Body of pancreas (tissue), 4 donors: ENCODE measurements at regions not wholly inside any gene's neighbourhood (a gene's known extent, or its start where the extent isn't known, plus 50 kb on each side); places are given as distances from the start of the nearest gene placed in this dataset.
A peak's percentile ranks its signal among the peaks of the same experiment; 100 is the strongest.

Experiments used
- ATAC-seq: fragments of 150-250 bp; one replicate; pipeline ENCODE4 v1.9.1; 2016
- DNase-seq, 4 donors: peaks; one replicate each; pipeline ENCODE4 v3.0.0-alpha.2; 2019
- H3K27ac ChIP-seq, 4 donors: fragments of 200-600 bp; sonication (generic); 1 replicate in 3 of 4; 2 replicates in 1 of 4; pipeline versions ENCODE4 v1.5.1 to v1.6.1; 2016 to 2019; ENCODE audit warnings: mild to moderate bottlenecking in 1 of 4, mixed read lengths in 1 of 4, moderate library complexity in 1 of 4
- H3K27me3 ChIP-seq, 2 donors: fragments of 200-600 bp; sonication (generic); one replicate each; pipeline ENCODE4 v1.6.0; 2016; ENCODE audit warnings: mild to moderate bottlenecking in 1 of 2
- H3K36me3 ChIP-seq, 2 donors: fragments of 200-600 bp; sonication (generic); replicated peaks in 1 of 2; 2 replicates each; pipeline ENCODE4 v1.5.1; 2016; ENCODE audit warnings: low read depth in 2 of 2; ENCODE audit not compliant: insufficient read depth in 1 of 2
- H3K4me1 ChIP-seq: fragments of 200-600 bp; sonication (generic); one replicate; pipeline ENCODE4 v1.6.0; 2016
- H3K4me3 ChIP-seq, 2 donors: fragments of 200-600 bp; sonication (generic); 1 replicate in 1 of 2; 2 replicates in 1 of 2; pipeline ENCODE4 v1.5.1; 2016 to 2019
- H3K9me3 ChIP-seq, 3 donors: fragments of 200-600 bp; sonication (generic); 1 replicate in 2 of 3; 2 replicates in 1 of 3; pipeline ENCODE4 v1.5.1; 2016
- POLR2A ChIP-seq, 3 donors: fragments of 450-650 bp; IDR thresholded peaks; one replicate each; pipeline ENCODE4 v1.6.1; 2016; ENCODE audit warnings: antibody characterized with exemption in 3 of 3, mild to moderate bottlenecking in 2 of 3
- WGBS, 2 donors: methylation state at CpG; one replicate each; pipeline ENCODE4 v1.1.5; 2017; 5-methylcytosine and 5-hydroxymethylcytosine counted together
- intact Hi-C: fragments of 100-400 bp; cut with DNase I; formaldehyde crosslinking; loops from one replicate; pipeline ENCODE4 v1.15.1; 2023
- TF ChIP-seq, protein P1 (sequence below), 7 experiments: fragments of 450-650 bp in 4 of 7; fragments of 200-600 bp in 3 of 7; sonication (generic) in 3 of 7; IDR thresholded peaks; one replicate each; pipeline ENCODE4 v1.5.1; 2016 to 2019; ENCODE audit warnings: antibody characterized with exemption in 7 of 7

DNA sequence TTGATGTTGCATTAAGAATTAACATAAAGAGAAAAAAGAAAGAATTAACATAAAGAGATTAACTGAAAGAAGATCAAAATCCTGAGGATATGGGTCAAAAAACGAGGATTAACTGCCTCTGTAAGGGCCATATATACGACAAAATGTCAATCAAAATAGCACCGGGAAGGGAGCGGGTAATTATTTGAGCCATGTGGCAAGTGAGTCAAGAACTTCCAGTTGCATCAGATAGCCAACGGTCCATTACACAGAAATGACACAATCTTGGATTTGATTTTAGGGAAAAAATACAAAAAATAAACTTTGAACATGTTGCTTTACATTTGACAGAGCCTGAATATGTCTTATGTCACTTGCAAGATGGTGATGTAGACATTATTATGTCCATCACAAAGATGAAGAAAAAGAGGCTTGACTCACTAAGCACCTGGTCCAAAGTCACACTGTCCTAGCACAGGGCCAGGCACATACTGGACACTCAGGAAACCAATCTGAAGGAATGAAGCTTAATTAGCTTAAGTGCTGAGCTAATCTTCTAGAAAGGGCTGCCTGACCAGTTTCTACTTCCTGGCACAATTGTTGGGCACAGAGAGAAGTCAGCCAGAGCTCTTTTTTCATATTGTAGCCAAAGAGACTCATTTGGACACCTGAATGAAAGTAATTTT, 273.2 kb upstream of the PAPPA start:
- no peaks in the 10 kb centered on the region for H3K36me3 ChIP-seq
- WGBS, 2 donors = 53 to 59% methylated on average over 5 of the region's 5 CpGs
- ATAC-seq (no peak), DNase-seq (no peak)
- no peak for TF ChIP-seq POLR2A (IDR thresholded peaks at IDR 0.05)
- TF ChIP-seq, protein P1, sequence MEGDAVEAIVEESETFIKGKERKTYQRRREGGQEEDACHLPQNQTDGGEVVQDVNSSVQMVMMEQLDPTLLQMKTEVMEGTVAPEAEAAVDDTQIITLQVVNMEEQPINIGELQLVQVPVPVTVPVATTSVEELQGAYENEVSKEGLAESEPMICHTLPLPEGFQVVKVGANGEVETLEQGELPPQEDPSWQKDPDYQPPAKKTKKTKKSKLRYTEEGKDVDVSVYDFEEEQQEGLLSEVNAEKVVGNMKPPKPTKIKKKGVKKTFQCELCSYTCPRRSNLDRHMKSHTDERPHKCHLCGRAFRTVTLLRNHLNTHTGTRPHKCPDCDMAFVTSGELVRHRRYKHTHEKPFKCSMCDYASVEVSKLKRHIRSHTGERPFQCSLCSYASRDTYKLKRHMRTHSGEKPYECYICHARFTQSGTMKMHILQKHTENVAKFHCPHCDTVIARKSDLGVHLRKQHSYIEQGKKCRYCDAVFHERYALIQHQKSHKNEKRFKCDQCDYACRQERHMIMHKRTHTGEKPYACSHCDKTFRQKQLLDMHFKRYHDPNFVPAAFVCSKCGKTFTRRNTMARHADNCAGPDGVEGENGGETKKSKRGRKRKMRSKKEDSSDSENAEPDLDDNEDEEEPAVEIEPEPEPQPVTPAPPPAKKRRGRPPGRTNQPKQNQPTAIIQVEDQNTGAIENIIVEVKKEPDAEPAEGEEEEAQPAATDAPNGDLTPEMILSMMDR (IDR thresholded peaks at IDR 0.05) = no peak
- H3K9me3 ChIP-seq = no peaks in the 10 kb centered on the region
- no peak overlapping the region for H3K4me3 ChIP-seq
- no peaks in the 10 kb centered on the region for H3K27me3 ChIP-seq
- no peaks in the 10 kb centered on the region for H3K4me1 ChIP-seq
- H3K27ac ChIP-seq = no peak overlapping the region
- intact Hi-C loops = no loop called here

DNA sequence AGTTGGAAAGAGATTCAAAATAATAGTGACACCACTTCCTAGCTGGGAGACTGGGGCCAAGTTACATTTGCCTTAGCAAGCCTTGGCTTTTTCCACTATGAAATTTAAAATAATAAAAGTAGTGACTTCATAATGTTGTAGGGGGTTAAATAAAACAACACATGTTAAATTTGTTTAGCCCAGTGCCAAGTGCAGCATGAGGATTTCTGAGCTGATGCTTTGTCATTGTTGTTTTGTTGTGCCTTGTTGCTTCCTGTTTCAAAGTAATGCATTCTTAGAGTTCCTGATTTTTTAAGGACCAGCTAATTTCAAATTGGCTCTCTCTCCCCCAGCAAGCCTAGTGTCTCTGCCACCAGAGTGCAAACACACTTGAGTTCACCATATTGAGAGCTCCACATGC, 270.7 kb upstream of the PAPPA start:
- no peaks in the 10 kb centered on the region for H3K9me3 ChIP-seq
- TF ChIP-seq, protein P1 (IDR thresholded peaks at IDR 0.05) = no peak
- TF ChIP-seq POLR2A (IDR thresholded peaks at IDR 0.05) = no peak
- H3K4me3 ChIP-seq = no peak overlapping the region
- no peaks in the 10 kb centered on the region for H3K36me3 ChIP-seq
- intact Hi-C loops = no loop called here
- ATAC-seq = no peak
- no peak for DNase-seq
- no peak overlapping the region for H3K27ac ChIP-seq
- H3K27me3 ChIP-seq = no peaks in the 10 kb centered on the region
- H3K4me1 ChIP-seq = no peaks in the 10 kb centered on the region

DNA sequence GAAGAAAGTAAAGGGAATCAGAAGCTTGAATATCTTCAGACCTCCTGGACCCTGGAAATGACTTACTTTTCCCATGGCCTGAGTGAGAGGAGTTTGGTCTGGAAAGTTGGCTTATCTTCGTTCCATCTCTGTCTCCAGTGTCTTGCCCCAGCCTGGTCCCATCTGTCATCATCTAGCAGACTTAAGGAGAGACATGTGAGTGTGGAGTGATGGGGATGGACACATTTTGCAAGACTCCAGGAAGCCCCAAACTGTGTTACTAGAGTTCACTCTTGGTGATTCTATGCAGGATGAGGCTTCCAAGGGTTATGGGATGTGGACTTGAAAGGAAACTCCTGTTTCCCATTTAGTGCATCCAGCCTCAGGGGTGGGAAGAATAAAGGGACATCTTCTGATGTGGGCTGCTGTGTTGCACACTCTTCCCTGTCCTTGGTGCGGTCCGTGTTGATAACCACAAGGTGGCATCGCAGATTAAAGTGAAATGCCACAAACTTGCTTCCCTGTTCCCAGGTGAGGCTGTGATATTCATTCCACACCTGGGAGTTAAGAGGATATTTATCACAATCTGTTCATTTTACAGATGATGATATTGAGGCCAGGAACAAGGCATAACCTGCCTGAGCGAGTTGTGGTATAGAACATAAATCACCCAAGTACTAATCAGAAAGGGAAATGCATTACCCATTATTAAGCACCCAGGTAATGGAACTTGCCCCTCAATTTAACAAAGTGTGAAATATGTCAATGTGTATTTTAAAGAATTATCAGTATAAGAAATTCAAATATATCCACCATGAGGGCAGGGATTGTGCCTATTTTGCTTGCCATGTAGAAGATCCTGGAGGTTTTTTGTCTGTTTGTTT, 269.9 kb upstream of the PAPPA start:
- TF ChIP-seq POLR2A (IDR thresholded peaks at IDR 0.05) = no peak
- TF ChIP-seq, protein P1 (IDR thresholded peaks at IDR 0.05) = peak; percentile 19 to 76 (median 62)
- ATAC-seq = peak; percentile 65
- Histone ChIP-seq H3K9me3 (no peaks in the 10 kb centered on the region), H3K4me3 (no peak overlapping the region), H3K27ac (no peak overlapping the region), H3K36me3 (no peaks in the 10 kb centered on the region), H3K27me3 (no peaks in the 10 kb centered on the region), H3K4me1 (no peaks in the 10 kb centered on the region)
- intact Hi-C loops = no loop called here
- 10 to 18% methylated on average over 5 of the region's 5 CpGs for WGBS, 2 donors
- DNase-seq = peak; percentile 37 to 54 (median 50)

DNA sequence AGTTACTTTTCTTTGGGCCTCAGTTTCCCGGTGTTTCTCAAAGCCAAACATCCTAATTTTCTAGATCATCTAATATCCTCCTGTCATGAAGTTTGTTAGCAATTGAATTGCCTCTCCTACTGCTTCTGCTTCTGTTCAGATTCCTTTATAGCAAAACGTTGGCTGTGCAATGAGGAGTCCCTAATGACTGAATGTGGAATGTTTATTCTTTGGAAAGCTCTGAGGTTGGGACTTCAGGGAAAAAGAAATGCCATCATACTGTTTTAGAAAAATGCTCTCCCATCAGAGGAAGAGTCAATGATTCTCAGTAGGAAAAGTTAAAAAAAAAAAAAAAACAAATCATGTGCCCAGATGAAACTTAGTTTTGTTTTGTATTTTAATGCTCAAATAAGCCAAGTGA, 268.7 kb upstream of the PAPPA start:
- no peaks in the 10 kb centered on the region for H3K9me3 ChIP-seq
- intact Hi-C loops = no loop called here
- no peaks in the 10 kb centered on the region for H3K36me3 ChIP-seq
- no peaks in the 10 kb centered on the region for H3K4me1 ChIP-seq
- ATAC-seq = no peak
- H3K4me3 ChIP-seq = no peak overlapping the region
- WGBS, 2 donors = 41 to 42% methylated on average over 2 of the region's 2 CpGs
- no peaks in the 10 kb centered on the region for H3K27me3 ChIP-seq
- TF ChIP-seq, protein P1 (IDR thresholded peaks at IDR 0.05) = no peak
- no peak for DNase-seq
- H3K27ac ChIP-seq = no peak overlapping the region
